Thyroid gland (tissue), 4 donors: ENCODE measurements at regions not wholly inside any gene's neighbourhood (a gene's known extent, or its start where the extent isn't known, plus 50 kb on each side); places are given as distances from the start of the nearest gene placed in this dataset.

Source experiments
- CTCF ChIP-seq, 6 experiments: fragments of 200-600 bp in 3 of 6; fragments of 450-650 bp in 3 of 6; sonication (generic) in 3 of 6; IDR thresholded peaks; one replicate each; pipeline ENCODE4 v1.5.1; 2016 to 2019; ENCODE audit warnings: antibody characterized with exemption in 6 of 6, mild to moderate bottlenecking in 2 of 6, inconsistent platforms in 1 of 6, moderate library complexity in 1 of 6
- POLR2A ChIP-seq, 2 donors: fragments of 450-650 bp; IDR thresholded peaks; one replicate each; pipeline ENCODE4 v1.6.1; 2017; ENCODE audit warnings: antibody characterized with exemption in 2 of 2, mild to moderate bottlenecking in 2 of 2, moderate library complexity in 1 of 2

GRCh38 chr13:40145139-40145538, 489.7 kb downstream of the COG6 start:
- TF ChIP-seq CTCF (IDR thresholded peaks at IDR 0.05) (no peak), POLR2A (IDR thresholded peaks at IDR 0.05) (no peak)
